ENCODE measurements at regions not wholly inside any gene's neighbourhood (a gene's known extent, or its start where the extent isn't known, plus 50 kb on each side); places are given as distances from the start of the nearest gene placed in this dataset.
"Not testable (repeated sequence)": the region's sequence is repeated elsewhere in the genome, so short reads cannot be mapped to it uniquely, and the experiment has no call there.

DNA sequence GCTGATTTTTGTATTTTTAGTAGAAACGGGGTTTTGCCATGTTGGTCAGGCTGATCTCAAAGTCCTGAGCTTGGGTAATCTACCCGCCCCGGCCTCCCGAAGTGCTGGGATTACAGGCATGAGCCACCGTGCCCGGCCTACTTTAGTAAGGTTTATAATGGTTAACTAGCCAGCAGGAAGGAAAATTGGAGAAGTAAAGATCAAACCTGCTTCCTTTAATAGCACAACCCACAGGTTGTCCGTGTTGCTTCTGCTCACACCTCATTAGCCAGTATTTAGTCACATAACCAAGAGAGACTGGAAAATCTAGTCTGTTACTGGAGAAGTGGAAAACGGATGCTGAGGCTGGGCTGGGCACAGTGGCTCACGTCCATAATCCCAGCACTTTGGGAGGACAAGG is 51.9 kb upstream of the TBL1XR1 start:
- DNase-seq (ENCODE audit: extremely low spot score), result no peak
- WGBS, result 90% methylated on average over 9 of the region's 9 CpGs
- Histone ChIP-seq H3K4me1 (ENCODE audit: insufficient read depth) (no peaks in the 10 kb centered on the region), H3K27ac (ENCODE audit: low read depth) (no peak overlapping the region), H3K4me3 (ENCODE audit: low read depth, low read length) (no peak overlapping the region), H3K36me3 (ENCODE audit: insufficient read depth) (no peaks in the 10 kb centered on the region)

DNA sequence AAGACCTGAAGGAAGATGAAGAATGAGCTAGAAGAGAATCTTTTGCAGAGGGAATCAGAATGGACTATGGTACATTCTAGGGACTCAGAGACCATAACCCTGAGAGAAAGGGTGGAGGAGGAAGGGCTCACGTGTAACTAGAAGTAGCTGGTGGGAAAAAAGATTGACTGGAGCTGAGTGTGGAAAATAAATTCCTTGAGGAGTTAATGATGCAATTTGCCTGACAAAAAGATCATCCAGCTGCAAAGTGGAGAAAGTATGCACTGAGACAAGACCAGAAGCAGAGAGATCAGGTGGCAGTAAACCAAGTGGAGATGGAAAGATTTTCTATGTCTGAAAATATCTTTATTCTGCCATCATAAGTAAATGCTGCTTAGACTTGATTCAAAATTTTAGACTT is 52.9 kb upstream of the TBL1XR1 start:
- Histone ChIP-seq H3K27ac (ENCODE audit: low read depth) (no peak overlapping the region), H3K4me3 (ENCODE audit: low read depth, low read length) (no peak overlapping the region), H3K4me1 (ENCODE audit: insufficient read depth) (no peaks in the 10 kb centered on the region), H3K36me3 (ENCODE audit: insufficient read depth) (no peaks in the 10 kb centered on the region)
- WGBS, result 82% methylated on average over 1 of the region's 1 CpG
- DNase-seq (ENCODE audit: extremely low spot score), result no peak

DNA sequence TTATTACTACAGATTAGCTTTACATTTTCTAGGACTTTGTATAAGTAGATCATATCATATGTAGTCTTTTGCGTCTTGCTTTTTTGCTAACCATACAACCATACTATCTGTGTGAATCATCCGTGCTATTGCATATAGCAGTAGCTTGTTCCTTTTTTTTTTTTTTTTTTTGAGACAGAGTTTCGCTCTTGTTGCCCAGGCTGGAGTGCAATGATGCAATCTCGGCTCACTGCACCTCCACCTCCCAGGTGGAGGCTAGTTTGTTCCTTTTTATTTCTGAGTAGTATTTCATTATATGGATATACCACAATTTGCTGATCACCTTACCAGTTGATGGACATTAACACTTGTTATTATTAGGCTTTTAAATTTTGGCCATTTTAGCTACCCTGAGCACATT is 54.5 kb upstream of the TBL1XR1 start:
- no peak for DNase-seq (ENCODE audit: extremely low spot score)
- Histone ChIP-seq H3K4me1 (ENCODE audit: insufficient read depth) (no peaks in the 10 kb centered on the region), H3K4me3 (ENCODE audit: low read depth, low read length) (no peak overlapping the region), H3K36me3 (ENCODE audit: insufficient read depth) (no peaks in the 10 kb centered on the region), H3K27ac (ENCODE audit: low read depth) (no peak overlapping the region)
- WGBS, result 91% methylated on average over 4 of the region's 4 CpGs

DNA sequence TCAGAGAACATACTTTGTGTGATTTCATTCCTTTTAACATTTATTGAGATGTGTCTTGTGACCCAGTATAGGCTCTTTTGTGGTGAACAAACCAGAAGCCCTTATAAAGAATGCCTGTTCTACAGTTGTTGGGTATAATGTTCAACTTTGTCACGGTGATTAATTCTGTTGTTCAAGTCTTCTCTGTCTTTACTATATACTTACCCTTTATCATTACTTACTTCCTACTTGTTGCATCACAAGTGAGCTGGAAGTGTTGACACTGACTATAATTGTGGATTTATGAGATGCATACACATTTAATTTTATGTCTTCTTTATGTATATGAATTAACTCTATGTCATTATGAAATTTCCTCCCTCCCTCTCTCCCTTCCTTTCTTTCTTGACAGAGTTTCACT is 59.7 kb upstream of the TBL1XR1 start:
- no peak for DNase-seq (ENCODE audit: extremely low spot score)
- no peaks in the 10 kb centered on the region for H3K4me1 ChIP-seq (ENCODE audit: insufficient read depth)
- WGBS, result 91% methylated on average over 1 of the region's 1 CpG
- H3K36me3 ChIP-seq (ENCODE audit: insufficient read depth), result no peaks in the 10 kb centered on the region
- H3K27ac ChIP-seq (ENCODE audit: low read depth), result no peak overlapping the region
- H3K4me3 ChIP-seq (ENCODE audit: low read depth, low read length), result no peak overlapping the region

DNA sequence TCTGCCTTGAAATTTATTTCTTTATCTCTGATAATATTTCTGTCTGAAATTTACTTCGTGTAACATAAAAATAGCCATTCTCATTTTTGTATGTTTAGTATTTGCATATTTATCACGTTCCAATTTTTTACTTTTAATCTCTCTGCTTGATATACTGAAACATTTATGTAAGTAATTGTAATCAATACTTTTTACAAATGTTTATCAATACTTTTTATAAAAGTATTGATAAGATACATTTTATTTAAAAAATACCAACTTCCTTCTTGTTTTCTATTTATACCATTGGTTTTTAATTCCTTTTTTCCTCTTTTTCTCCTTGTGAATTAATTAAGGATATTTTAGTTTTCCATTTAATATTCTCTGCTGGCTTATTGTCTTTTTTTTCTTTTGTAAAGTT is 60.3 kb upstream of the TBL1XR1 start:
- H3K4me1 ChIP-seq (ENCODE audit: insufficient read depth), result no peaks in the 10 kb centered on the region
- no peak overlapping the region for H3K4me3 ChIP-seq (ENCODE audit: low read depth, low read length)
- 82% methylated on average over 2 of the region's 2 CpGs for WGBS
- H3K27ac ChIP-seq (ENCODE audit: low read depth), result no peak overlapping the region
- H3K36me3 ChIP-seq (ENCODE audit: insufficient read depth), result no peaks in the 10 kb centered on the region
- DNase-seq (ENCODE audit: extremely low spot score), result no peak

DNA sequence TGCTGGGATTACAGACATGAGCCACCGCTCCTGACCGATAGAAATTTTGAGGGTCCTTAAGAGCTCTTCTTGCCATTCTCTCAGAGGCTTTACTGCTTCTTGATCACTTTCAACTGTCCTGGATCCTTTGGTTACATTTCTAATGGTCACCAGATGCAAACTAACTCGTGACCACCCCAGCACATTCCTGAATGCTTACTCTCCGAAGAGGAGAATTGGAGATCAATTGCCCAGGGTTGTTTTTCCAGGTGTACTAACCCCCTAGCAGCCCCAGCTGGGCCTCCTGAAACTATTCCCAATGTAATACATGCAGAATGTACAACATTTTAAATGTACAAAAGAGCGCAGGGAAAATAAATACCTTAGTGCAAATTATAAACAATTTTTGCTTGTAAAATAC is 65.1 kb upstream of the TBL1XR1 start:
- H3K4me1 ChIP-seq (ENCODE audit: insufficient read depth), result no peaks in the 10 kb centered on the region
- H3K36me3 ChIP-seq (ENCODE audit: insufficient read depth), result no peaks in the 10 kb centered on the region
- DNase-seq (ENCODE audit: extremely low spot score), result no peak
- H3K27ac ChIP-seq (ENCODE audit: low read depth), result no peak overlapping the region
- no peak overlapping the region for H3K4me3 ChIP-seq (ENCODE audit: low read depth, low read length)
- 83% methylated on average over 5 of the region's 5 CpGs for WGBS

DNA sequence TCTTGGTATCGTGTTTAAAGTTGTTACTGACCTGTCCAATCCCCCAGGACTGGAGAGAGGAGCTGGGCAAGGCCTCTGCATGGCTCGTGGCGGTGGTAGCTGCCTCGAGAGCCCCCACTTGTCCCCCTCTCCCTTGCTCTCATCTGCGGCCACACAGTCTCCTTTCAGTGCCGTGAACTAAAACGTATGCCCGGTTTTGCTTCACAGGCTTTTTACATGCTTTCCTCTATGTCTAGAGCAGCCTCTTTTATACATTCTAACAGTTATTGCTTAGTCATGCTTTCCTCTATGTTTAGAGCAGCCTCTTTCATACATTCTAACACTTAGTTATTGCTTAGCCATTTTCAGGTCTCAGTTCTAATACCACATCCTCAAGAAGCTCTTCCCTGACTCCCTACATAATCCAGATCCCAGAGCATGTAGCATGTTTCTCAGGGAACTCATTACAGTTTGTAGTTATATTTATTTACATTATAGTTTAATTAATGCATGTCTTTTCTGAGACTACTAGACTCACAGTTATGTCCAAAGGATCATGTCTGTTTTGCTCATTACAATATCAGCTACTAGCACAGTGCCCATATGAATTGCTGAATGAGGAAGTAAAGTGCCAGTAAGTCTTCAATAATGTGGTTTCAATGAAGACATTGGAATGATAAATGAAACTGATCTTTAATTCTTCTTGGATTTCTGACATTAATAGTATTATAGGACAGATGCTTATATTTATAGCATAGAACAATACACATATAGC is 66.5 kb upstream of the TBL1XR1 start:
- no peak for DNase-seq (ENCODE audit: extremely low spot score)
- 62% methylated on average over 8 of the region's 8 CpGs for WGBS
- H3K4me1 ChIP-seq (ENCODE audit: insufficient read depth), result no peaks in the 10 kb centered on the region
- no peak overlapping the region for H3K27ac ChIP-seq (ENCODE audit: low read depth)
- H3K4me3 ChIP-seq (ENCODE audit: low read depth, low read length), result no peak overlapping the region
- H3K36me3 ChIP-seq (ENCODE audit: insufficient read depth), result no peaks in the 10 kb centered on the region

DNA sequence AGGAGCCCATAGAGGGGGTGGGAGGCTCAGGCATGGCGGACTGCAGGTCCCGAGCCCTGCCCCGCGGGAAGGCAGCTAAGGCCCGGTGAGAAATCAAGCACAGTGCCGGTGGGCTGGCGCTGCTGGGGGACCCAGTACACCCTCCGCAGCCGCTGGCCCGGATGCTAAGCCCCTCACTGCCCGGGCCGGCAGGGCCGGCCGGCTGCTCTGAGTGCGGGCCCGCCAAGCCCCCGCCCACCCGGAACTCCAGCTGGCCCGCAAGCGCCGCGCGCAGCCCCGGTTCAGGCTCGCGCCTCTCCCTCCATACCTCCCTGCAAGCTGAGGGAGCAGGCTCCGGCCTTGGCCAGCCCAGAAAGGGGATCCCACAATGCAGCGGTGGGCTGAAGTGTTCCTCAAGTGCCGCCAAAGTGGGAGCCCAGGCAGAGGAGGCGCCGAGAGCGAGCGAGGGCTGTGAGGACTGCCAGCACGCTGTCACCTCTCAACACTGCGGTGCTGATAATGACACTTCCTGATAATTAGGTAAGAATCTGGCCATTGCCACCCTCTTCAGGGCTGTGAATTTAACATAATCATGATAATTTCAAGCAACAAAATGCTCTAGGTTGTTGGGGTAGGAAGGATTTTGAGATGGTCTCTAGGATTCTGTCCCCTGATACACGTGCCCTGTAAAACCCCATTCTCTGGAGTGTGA is 74.7 kb upstream of the TBL1XR1 start:
- not testable (repeated sequence) for H3K27ac ChIP-seq (ENCODE audit: low read depth); DNase-seq (ENCODE audit: extremely low spot score); H3K36me3 ChIP-seq (ENCODE audit: insufficient read depth); H3K4me3 ChIP-seq (ENCODE audit: low read depth, low read length); H3K4me1 ChIP-seq (ENCODE audit: insufficient read depth)
- WGBS, result 98% methylated on average over 35 of the region's 36 CpGs

DNA sequence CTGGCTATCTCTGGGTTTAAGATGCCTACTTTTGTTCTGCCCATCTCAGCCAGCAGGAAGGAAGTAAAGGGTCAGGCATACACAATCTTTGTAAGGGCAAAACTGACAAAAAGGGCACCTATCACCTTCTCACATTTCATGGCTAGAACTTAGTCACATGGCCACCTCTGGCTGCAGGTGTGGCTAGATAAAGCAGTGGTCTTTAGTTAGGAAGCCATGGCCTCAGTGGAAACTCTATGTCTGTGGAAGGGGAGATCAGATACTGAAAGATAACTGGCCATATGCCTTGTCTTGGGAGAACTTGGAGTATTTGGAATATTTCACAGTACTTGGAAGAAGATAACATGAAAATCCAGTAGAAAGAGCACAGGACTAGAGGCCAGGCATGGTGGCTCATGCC is 80.7 kb upstream of the TBL1XR1 start:
- H3K27ac ChIP-seq (ENCODE audit: low read depth), result no peak overlapping the region
- no peaks in the 10 kb centered on the region for H3K4me1 ChIP-seq (ENCODE audit: insufficient read depth)
- no peak for DNase-seq (ENCODE audit: extremely low spot score)
- no peaks in the 10 kb centered on the region for H3K36me3 ChIP-seq (ENCODE audit: insufficient read depth)
- no peak overlapping the region for H3K4me3 ChIP-seq (ENCODE audit: low read depth, low read length)

DNA sequence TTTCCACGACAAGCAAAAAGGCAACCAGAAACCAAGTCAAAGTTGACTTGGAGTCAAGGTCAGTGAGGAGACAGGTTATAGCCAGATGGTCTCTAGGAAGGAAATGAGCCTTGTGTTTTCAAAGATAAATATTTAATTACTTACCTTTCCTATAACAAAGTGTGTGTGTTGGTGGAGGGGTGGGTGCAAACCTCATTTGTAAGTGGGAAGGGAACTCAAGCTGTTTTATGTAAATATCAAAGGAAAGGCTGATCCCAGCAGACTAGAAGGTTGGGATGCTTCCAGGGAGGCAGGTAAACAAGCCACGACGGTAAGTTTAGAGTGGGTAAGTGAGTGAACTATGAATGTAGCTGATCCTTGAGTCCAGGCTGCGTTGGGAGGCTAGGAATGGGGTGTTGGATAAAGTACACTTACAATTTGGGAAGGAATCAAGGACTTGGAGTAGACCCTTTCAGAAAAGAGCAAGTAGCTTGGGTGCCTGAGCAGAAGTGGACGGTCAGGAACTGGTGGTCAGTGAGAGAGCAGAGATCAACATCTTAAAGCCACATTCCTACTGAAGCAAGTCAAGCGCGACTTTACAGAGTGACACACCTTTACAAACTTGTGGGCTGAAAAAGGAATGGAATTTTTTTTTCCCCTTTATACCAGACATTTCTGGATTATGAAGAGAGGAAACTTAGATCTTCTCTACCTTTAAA is 82.0 kb upstream of the TBL1XR1 start:
- 68% methylated on average over 7 of the region's 7 CpGs for WGBS

DNA sequence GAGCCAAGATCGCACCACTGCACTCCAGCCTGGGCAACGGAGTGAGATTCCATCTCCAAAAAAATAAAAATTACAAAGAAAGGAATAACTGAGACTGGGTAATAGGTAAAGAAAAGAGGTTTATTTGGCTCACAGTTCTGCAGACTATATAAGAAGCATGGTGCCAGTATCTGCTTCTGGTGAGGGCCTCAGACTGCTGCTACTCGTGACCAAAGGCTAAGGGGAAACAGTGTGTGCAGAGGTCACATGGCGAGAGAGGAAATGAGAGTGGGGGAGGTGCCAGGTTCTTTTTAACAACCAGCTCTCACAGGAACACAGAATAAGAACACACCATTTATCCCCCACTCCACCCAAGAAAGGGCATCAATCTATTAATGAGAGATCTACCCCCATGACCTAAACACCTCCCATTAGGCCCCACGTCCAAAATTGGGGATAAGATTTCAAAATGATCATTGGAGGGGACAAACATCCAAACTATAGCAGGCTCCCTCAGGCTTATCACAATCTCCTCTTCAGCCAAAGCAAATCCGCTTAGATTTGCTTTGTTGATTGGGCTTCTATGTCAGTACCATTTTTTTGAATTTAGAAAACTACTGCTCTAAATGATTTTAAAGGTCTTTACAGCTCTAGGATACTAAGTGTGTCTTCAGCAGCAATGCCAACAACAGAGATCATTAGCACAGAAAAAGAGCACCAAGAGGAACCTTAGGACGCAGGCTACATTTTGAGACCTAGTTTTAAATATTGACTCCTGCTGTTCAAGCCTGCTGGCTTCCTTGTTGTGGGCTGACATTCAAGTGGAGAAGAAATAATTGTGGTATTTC is 84.2 kb upstream of the TBL1XR1 start:
- no peak overlapping the region for H3K4me3 ChIP-seq (ENCODE audit: low read depth, low read length)
- 82% methylated on average over 7 of the region's 7 CpGs for WGBS
- DNase-seq (ENCODE audit: extremely low spot score), result no peak
- H3K4me1 ChIP-seq (ENCODE audit: insufficient read depth), result no peaks in the 10 kb centered on the region
- H3K36me3 ChIP-seq (ENCODE audit: insufficient read depth), result no peaks in the 10 kb centered on the region
- no peak overlapping the region for H3K27ac ChIP-seq (ENCODE audit: low read depth)

More for the DNA sequence above, 82.0 kb upstream of the TBL1XR1 start:
- no peak overlapping the region for H3K27ac ChIP-seq (ENCODE audit: low read depth)
- no peaks in the 10 kb centered on the region for H3K36me3 ChIP-seq (ENCODE audit: insufficient read depth)
- DNase-seq (ENCODE audit: extremely low spot score), result no peak
- H3K4me3 ChIP-seq (ENCODE audit: low read depth, low read length), result no peak overlapping the region
- no peaks in the 10 kb centered on the region for H3K4me1 ChIP-seq (ENCODE audit: insufficient read depth)

DNA sequence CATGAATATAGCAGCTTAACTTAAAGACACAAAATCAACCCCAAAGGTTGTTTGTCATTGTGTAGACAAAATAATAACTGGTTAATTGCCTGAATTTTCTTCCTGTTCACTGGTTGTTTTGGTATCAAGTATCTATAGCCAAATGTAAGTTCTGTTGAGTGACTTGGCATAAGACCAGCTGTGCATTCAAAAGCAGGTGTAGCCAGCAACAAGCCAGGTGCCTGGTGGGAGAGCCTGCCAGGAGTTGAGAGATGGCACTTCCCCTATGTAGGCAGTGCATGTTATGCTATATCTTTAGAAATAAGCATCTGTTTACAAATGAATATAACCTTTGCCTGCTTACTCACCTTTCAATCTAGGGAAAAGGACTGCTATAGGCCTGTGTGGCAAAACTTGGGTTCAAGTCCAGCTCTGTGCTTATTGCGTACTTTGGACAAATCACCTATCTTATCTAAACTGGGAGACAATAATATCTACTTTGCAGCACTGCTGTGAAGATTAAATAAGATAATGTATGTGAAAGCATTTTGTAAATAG is 84.9 kb upstream of the TBL1XR1 start:
- H3K36me3 ChIP-seq (ENCODE audit: insufficient read depth), result no peaks in the 10 kb centered on the region
- no peak overlapping the region for H3K4me3 ChIP-seq (ENCODE audit: low read depth, low read length)
- no peaks in the 10 kb centered on the region for H3K4me1 ChIP-seq (ENCODE audit: insufficient read depth)
- 97% methylated on average over 1 of the region's 1 CpG for WGBS
- H3K27ac ChIP-seq (ENCODE audit: low read depth), result no peak overlapping the region
- DNase-seq (ENCODE audit: extremely low spot score), result no peak

DNA sequence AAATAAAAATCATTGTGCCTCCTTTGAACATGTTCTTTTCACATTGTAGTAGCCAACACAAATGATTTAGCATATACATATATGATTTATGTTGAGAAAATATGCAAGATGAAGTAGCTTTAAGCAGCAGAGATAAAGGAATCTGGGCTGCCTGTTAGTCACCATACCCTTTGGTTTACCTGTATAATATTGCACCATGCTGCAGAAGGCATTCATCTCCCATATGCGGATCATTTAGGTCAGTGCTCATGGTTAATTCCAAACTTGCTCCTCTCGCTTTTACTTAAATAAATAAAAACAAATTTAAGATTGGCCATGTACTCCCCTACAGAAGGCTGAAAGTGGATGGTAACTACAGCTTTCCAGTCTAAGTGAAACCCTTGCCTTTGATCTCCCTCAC is 86.7 kb upstream of the TBL1XR1 start:
- no peak overlapping the region for H3K4me3 ChIP-seq (ENCODE audit: low read depth, low read length)
- DNase-seq (ENCODE audit: extremely low spot score), result no peak
- no peaks in the 10 kb centered on the region for H3K4me1 ChIP-seq (ENCODE audit: insufficient read depth)
- H3K27ac ChIP-seq (ENCODE audit: low read depth), result no peak overlapping the region
- WGBS, result 77% methylated on average over 2 of the region's 2 CpGs
- no peaks in the 10 kb centered on the region for H3K36me3 ChIP-seq (ENCODE audit: insufficient read depth)

All from urinary bladder (tissue), 3 donors.